Ammon's horn (tissue), 1 donor: ENCODE measurements at regions not wholly inside any gene's neighbourhood (a gene's known extent, or its start where the extent isn't known, plus 50 kb on each side); places are given as distances from the start of the nearest gene placed in this dataset.

Source experiments
- DNase-seq: peaks from one replicate; pipeline ENCODE4 v3.0.0-alpha.2; 2016; ENCODE audit warnings: low spot score

DNA sequence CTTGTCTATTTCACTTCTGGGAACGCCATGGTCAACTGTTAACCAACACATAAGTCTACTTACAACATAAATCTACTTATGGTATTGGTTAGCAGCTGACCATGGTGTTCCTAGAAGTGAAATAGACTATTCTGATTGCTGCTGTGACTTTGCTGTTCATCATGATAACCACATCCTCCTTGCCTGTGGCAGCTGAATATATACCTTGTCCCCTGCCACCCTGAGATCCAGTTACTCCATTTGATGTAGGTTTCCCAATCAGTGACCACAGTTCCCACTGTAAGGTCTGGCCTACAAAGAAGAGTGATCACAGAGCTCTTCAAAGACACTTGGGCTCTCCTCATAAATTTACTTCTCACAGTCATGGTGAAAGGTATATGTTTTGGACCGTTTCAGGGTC, 66.8 kb upstream of the ALDH1A3 start:
- DNase-seq: no peak

DNA sequence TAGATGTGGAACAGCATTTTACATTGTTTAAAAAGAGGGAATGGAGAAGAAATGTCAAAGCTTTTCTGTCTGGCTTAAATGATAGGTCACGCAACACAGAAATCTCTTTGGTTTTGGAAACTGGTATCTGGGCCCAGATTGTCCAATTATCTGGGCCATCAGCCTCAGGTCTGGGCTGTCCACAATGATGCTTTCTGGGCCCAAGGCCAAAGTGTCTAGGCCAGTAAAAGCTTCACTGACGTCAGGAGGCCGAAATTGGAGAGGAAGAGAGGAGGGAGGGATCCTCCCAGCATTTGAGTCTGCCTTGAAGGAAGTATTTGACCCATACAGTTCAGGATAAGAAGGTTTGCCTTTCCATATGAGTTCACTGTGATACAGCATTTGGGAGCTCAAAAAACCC, 60.7 kb upstream of the ALDH1A3 start:
- no peak for DNase-seq

DNA sequence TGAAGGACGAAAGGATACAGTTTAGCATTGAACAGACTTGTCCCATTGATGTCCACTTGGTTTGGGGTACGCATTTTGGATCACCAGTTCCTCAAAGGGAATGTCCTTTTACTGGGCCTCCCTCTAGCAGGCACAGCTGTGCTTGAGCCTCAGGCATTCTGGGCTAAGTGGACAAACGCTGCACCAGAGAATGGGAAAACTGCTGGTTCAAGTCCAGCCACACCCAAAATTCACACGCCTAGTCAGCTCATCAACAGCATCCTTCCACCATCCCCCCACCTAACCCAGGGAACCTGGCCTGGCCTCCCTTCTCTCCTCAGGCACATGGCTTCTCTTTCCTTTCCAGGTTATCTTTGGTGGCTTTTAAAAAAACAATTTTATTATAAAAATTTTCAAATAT, 59.1 kb upstream of the ALDH1A3 start:
- DNase-seq: no peak

DNA sequence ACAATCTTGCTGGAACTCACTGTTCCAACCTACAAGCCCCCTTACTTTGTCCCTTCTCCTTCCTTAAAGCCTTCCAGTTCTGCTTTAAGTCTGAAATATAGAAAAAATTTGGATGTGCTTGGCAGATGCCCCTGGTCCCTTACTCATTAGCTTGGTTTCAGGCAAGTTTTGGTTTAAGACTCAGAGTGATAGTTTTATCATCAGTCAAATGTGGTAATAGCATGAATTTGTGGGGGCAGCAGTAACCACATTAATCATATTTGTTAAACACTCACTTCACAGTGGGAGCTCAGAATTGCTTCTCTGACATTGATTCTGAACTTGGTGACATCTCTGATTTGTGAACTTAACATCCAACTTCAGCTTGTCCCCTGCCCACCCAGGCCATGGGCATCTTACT, 58.3 kb upstream of the ALDH1A3 start:
- DNase-seq: no peak

DNA sequence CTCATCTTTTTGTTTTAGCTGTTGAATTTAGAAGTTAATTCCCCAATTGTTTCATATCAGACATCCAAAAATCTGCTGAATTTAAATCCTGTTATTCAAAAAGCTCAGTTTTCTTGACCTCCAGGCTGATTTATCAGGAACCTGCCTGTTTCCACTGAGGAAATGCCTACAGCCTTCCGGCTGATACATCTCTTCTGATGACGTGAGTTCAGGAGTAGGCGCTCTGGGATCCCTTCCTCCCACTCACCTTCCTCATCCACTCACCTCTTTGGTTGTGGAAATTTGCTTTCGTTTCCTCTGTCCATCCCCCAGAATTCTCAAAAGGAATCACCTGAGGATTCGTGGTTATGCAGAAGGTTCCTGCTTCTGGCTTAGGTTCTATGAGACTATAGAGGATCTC, 55.4 kb upstream of the ALDH1A3 start:
- DNase-seq: no peak

DNA sequence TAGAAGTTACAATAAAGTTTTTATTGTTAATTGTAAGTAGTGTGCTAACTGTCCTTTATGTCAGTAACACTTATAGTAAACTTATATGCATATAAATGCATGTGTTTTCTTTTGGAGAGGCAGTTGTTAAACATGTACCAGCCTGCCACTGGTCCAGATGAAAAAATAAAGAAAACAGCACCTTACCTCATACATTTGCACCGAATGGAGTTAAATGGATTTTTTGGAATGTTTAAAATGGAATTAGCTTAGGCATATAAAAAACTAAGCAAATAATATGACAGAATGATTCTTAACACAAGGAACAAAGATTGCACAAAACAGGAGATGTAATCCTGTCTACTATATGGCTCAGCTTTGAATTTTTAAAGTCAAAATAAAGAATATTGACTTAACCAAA, 50.2 kb upstream of the ALDH1A3 start:
- DNase-seq: no peak
